ENCODE measurements at regions not wholly inside any gene's neighbourhood (a gene's known extent, or its start where the extent isn't known, plus 50 kb on each side); places are given as distances from the start of the nearest gene placed in this dataset.

- Histone ChIP-seq H3K4me1 (ENCODE audit: control insufficient read depth in 4 of 4, insufficient read depth in 4 of 4, low read length in 3 of 4) (no peaks in the 10 kb centered on the region), H3K4me3 (ENCODE audit: low read depth in 1 of 3, low read length in 3 of 3) (no peak overlapping the region), H3K9ac (ENCODE audit: low read depth in 1 of 2, low read length in 2 of 2) (no peak overlapping the region), H3K27ac (ENCODE audit: low read depth in 1 of 2, low read length in 2 of 2) (no peak overlapping the region), H3K9me3 (ENCODE audit: control insufficient read depth in 4 of 4, low read length in 3 of 4) (peaks cover 3 to 12% (median 4%) of the 10 kb centered on the region in 4 donors), H3K27me3 (ENCODE audit: control insufficient read depth in 4 of 4, insufficient read depth in 4 of 4, low read length in 3 of 4) (peaks cover 0 to 4% (median 0%) of the 10 kb centered on the region in 4 donors), H3K36me3 (ENCODE audit: control insufficient read depth in 4 of 4, insufficient read depth in 3 of 4, low read depth in 1 of 4, low read length in 3 of 4) (no peaks in the 10 kb centered on the region)
- WGBS = 80% methylated on average over 5 of the region's 5 CpGs
- TF ChIP-seq FOXA2 (IDR thresholded peaks at IDR 0.05) (no peak), MAX (IDR thresholded peaks at IDR 0.05) (no peak), REST (IDR thresholded peaks at IDR 0.05) (no peak), RAD21 (IDR thresholded peaks at IDR 0.05) (no peak), YY1 (IDR thresholded peaks at IDR 0.05) (no peak), SP1 (IDR thresholded peaks at IDR 0.05) (no peak), NR2F2 (IDR thresholded peaks at IDR 0.05) (no peak), TAF1 (conservative IDR thresholded peaks at IDR 0.05) (no peak), FOXA1 (IDR thresholded peaks at IDR 0.05) (no peak), RXRA (IDR thresholded peaks at IDR 0.05) (no peak), CTCF (IDR thresholded peaks at IDR 0.05; ENCODE audit: low read depth, low read length, missing input control) (no peak), ZBTB33 (IDR thresholded peaks at IDR 0.05) (no peak)
- DNase-seq (ENCODE audit: low spot score) = no peak
These were observed 213.4 kb downstream of the CBLN1 start for GRCh38 chr16:49068224-49068623.

GRCh38 chr16:49067776-49068175 is 213.9 kb downstream of the CBLN1 start:
- Histone ChIP-seq H3K9me3 (ENCODE audit: control insufficient read depth in 4 of 4, low read length in 3 of 4) (peaks cover 3 to 12% (median 4%) of the 10 kb centered on the region in 4 donors), H3K27me3 (ENCODE audit: control insufficient read depth in 4 of 4, insufficient read depth in 4 of 4, low read length in 3 of 4) (peaks cover 0 to 4% (median 0%) of the 10 kb centered on the region in 4 donors), H3K9ac (ENCODE audit: low read depth in 1 of 2, low read length in 2 of 2) (no peak overlapping the region), H3K27ac (ENCODE audit: low read depth in 1 of 2, low read length in 2 of 2) (no peak overlapping the region), H3K4me3 (ENCODE audit: low read depth in 1 of 3, low read length in 3 of 3) (no peak overlapping the region), H3K4me1 (ENCODE audit: control insufficient read depth in 4 of 4, insufficient read depth in 4 of 4, low read length in 3 of 4) (no peaks in the 10 kb centered on the region), H3K36me3 (ENCODE audit: control insufficient read depth in 4 of 4, insufficient read depth in 3 of 4, low read depth in 1 of 4, low read length in 3 of 4) (no peaks in the 10 kb centered on the region)
- TF ChIP-seq TAF1 (conservative IDR thresholded peaks at IDR 0.05) = no peak
- TF ChIP-seq FOXA1 (IDR thresholded peaks at IDR 0.05) = no peak
- TF ChIP-seq ZBTB33 (IDR thresholded peaks at IDR 0.05) = no peak
- DNase-seq (ENCODE audit: low spot score) = no peak
- WGBS = 69% methylated on average over 4 of the region's 4 CpGs
